Panc1 (cell line): ENCODE measurements at regions not wholly inside any gene's neighbourhood (a gene's known extent, or its start where the extent isn't known, plus 50 kb on each side); places are given as distances from the start of the nearest gene placed in this dataset.

Experiments used
- TF ChIP-seq, protein P1 (sequence below): fragments of 450-650 bp; IDR thresholded peaks from 2 replicates; pipeline ENCODE4 v1.5.1; 2017; ENCODE audit warnings: mild to moderate bottlenecking
- TF ChIP-seq, protein P2 (sequence below), 2 experiments: IDR thresholded peaks; 2 replicates each; pipeline ENCODE4 v1.6.1; 2011 to 2012; ENCODE audit warnings: low read depth in 2 of 2, control low read depth in 1 of 2, low read length in 1 of 2, mild to moderate bottlenecking in 1 of 2, moderate library complexity in 1 of 2; ENCODE audit not compliant: insufficient read depth in 1 of 2

DNA sequence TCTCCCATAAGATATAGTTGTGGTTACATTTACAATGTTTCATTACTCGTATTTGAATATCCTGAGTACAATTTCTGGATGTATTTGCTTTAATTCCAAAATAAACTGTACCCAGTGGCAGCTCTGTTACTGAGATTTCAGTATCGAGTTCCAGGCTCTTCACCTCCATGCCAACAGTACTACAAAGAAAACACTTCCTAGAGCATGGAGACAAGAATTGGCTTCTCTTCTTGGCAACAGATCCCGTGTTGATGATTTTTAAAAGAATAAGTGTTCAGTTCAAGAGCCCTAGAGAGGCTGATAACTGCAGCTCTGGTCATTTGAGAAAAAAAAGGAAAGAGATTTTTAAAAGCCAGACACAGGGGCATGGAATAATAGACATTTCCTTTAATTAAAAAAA, 302.8 kb downstream of the EFNB2 start:
- TF ChIP-seq, protein P1, sequence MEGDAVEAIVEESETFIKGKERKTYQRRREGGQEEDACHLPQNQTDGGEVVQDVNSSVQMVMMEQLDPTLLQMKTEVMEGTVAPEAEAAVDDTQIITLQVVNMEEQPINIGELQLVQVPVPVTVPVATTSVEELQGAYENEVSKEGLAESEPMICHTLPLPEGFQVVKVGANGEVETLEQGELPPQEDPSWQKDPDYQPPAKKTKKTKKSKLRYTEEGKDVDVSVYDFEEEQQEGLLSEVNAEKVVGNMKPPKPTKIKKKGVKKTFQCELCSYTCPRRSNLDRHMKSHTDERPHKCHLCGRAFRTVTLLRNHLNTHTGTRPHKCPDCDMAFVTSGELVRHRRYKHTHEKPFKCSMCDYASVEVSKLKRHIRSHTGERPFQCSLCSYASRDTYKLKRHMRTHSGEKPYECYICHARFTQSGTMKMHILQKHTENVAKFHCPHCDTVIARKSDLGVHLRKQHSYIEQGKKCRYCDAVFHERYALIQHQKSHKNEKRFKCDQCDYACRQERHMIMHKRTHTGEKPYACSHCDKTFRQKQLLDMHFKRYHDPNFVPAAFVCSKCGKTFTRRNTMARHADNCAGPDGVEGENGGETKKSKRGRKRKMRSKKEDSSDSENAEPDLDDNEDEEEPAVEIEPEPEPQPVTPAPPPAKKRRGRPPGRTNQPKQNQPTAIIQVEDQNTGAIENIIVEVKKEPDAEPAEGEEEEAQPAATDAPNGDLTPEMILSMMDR: no peak
- TF ChIP-seq, protein P2, sequence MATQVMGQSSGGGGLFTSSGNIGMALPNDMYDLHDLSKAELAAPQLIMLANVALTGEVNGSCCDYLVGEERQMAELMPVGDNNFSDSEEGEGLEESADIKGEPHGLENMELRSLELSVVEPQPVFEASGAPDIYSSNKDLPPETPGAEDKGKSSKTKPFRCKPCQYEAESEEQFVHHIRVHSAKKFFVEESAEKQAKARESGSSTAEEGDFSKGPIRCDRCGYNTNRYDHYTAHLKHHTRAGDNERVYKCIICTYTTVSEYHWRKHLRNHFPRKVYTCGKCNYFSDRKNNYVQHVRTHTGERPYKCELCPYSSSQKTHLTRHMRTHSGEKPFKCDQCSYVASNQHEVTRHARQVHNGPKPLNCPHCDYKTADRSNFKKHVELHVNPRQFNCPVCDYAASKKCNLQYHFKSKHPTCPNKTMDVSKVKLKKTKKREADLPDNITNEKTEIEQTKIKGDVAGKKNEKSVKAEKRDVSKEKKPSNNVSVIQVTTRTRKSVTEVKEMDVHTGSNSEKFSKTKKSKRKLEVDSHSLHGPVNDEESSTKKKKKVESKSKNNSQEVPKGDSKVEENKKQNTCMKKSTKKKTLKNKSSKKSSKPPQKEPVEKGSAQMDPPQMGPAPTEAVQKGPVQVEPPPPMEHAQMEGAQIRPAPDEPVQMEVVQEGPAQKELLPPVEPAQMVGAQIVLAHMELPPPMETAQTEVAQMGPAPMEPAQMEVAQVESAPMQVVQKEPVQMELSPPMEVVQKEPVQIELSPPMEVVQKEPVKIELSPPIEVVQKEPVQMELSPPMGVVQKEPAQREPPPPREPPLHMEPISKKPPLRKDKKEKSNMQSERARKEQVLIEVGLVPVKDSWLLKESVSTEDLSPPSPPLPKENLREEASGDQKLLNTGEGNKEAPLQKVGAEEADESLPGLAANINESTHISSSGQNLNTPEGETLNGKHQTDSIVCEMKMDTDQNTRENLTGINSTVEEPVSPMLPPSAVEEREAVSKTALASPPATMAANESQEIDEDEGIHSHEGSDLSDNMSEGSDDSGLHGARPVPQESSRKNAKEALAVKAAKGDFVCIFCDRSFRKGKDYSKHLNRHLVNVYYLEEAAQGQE (IDR thresholded peaks at IDR 0.05; ENCODE audit: insufficient read depth in 1 of 2, low read depth in 2 of 2, low read length in 1 of 2): no peak
